BE2C (cell line): ENCODE measurements at regions not wholly inside any gene's neighbourhood (a gene's known extent, or its start where the extent isn't known, plus 50 kb on each side); places are given as distances from the start of the nearest gene placed in this dataset.

Experiments used
- DNase-seq: peaks from one replicate; pipeline ENCODE4 v3.0.0-alpha.2; 2020
- H3K27me3 ChIP-seq: fragments of 250-450 bp; sonication (Bioruptor Pico); 2 replicates; pipeline ENCODE4 v1.5.1; 2020; ENCODE audit warnings: mild to moderate bottlenecking
- H3K36me3 ChIP-seq: fragments of 250-450 bp; sonication (Bioruptor Pico); 2 replicates; pipeline ENCODE4 v1.5.1; 2020; ENCODE audit warnings: mild to moderate bottlenecking
- H3K4me1 ChIP-seq: fragments of 250-450 bp; sonication (Bioruptor Pico); 2 replicates; pipeline ENCODE4 v1.5.1; 2020
- H3K4me3 ChIP-seq: 2 replicates; pipeline ENCODE4 v1.5.1; 2011; ENCODE audit warnings: low read depth, low read length
- H3K9me3 ChIP-seq: fragments of 250-450 bp; sonication (Bioruptor Pico); 2 replicates; pipeline ENCODE4 v1.5.1; 2020
- TF ChIP-seq, protein P1 (sequence below): IDR thresholded peaks from 2 replicates; pipeline ENCODE4 v1.5.1; 2012; ENCODE audit warnings: mild to moderate bottlenecking, low read depth, low read length

DNA sequence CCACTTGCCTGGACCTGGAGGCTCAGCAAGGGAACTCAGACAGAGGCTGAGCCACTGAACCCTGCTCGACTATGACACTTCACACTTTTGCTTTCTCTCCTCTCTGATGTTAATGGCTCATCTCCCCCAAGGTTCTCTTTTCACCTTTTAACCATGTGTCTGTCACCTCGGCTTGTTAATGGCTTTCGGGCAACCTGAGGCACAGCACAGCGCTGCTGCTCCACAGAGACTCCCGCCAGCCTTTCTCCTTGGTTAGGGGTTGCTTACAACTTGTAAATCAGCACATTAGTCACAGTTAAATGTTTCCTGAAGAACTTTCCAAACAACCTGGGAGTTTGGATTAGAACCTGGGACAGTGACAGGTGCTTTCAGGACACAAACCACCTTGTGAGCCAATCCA is 136.2 kb upstream of the TBX20 start:
- Histone ChIP-seq H3K4me1 (no peaks in the 10 kb centered on the region; the same call in 1 of the 2 replicates), H3K36me3 (no peaks in the 10 kb centered on the region), H3K27me3 (no peaks in the 10 kb centered on the region), H3K9me3 (no peaks in the 10 kb centered on the region), H3K4me3 (no peak overlapping the region)
- TF ChIP-seq, protein P1, sequence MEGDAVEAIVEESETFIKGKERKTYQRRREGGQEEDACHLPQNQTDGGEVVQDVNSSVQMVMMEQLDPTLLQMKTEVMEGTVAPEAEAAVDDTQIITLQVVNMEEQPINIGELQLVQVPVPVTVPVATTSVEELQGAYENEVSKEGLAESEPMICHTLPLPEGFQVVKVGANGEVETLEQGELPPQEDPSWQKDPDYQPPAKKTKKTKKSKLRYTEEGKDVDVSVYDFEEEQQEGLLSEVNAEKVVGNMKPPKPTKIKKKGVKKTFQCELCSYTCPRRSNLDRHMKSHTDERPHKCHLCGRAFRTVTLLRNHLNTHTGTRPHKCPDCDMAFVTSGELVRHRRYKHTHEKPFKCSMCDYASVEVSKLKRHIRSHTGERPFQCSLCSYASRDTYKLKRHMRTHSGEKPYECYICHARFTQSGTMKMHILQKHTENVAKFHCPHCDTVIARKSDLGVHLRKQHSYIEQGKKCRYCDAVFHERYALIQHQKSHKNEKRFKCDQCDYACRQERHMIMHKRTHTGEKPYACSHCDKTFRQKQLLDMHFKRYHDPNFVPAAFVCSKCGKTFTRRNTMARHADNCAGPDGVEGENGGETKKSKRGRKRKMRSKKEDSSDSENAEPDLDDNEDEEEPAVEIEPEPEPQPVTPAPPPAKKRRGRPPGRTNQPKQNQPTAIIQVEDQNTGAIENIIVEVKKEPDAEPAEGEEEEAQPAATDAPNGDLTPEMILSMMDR: no peak
- no peak for DNase-seq

DNA sequence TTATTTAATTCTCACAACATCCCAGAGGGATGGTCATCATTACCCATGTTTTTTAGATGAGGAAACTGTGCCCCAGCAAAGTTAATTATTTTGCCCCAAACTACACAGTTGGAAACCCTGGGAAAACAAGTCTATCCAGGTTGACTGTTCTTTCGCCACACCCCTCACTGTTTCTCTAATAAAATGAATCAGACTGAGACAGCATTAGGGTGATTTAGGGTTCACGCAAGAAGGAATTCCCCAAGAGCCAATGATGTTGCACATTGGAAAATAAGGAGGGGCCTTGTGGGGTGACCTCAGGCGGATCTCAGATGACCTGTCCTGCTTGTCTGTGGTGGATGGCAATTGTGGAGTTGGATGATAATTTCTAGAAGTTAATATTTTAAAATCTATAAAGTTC is 135.7 kb upstream of the TBX20 start:
- H3K27me3 ChIP-seq: no peaks in the 10 kb centered on the region

DNA sequence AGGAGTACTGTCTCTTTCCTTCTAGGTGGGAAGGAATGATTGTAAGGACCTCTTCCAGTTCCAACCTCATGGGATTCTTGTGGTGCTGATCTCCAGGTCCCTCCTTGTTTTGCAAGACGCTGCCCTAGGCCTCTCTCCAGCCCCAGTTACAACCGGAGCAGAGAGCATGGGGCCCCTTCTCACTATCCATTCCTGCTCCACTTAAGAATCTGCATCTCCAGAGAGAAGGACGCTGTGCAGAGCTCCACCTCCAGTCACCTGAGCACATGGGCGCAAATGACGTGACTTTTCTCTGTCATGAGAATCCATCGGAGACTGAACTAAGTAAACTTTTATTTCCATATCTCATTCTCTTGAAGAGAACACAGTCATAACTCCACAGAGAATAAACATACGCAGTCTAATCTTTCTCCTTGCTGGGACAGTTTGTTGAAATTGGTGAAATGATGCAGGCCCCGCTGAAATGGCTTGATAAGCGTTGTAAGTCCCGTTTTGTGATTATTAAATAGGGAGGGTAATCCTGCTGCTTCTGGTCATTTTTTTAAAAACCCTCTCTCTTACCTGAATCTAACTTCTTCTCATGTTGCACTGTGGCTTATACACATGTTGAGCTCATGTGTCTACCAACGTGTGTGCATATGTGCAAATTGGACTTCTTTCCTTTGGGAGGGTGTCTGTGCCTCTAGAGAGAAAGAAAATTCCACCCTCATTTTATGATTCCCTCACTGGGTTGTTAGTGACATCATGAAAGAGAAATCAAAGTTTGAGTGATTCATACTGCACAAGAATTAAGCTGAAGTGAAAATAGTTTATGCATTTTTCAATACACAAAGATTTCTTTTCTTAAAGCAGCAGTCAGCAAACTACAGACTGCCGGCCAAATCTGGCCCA is 133.2 kb upstream of the TBX20 start:
- H3K4me3 ChIP-seq: no peak overlapping the region
- H3K9me3 ChIP-seq: no peaks in the 10 kb centered on the region
- no peak for DNase-seq
- no peaks in the 10 kb centered on the region for H3K36me3 ChIP-seq
- no peaks in the 10 kb centered on the region for H3K27me3 ChIP-seq
- no peaks in the 10 kb centered on the region; the same call in 1 of the 2 replicates for H3K4me1 ChIP-seq
- TF ChIP-seq, protein P1: no peak

More for the DNA sequence above, 135.7 kb upstream of the TBX20 start:
- Histone ChIP-seq H3K4me1 (no peaks in the 10 kb centered on the region; the same call in 1 of the 2 replicates), H3K9me3 (no peaks in the 10 kb centered on the region), H3K4me3 (no peak overlapping the region), H3K36me3 (no peaks in the 10 kb centered on the region)
- DNase-seq: no peak
- TF ChIP-seq, protein P1: no peak

DNA sequence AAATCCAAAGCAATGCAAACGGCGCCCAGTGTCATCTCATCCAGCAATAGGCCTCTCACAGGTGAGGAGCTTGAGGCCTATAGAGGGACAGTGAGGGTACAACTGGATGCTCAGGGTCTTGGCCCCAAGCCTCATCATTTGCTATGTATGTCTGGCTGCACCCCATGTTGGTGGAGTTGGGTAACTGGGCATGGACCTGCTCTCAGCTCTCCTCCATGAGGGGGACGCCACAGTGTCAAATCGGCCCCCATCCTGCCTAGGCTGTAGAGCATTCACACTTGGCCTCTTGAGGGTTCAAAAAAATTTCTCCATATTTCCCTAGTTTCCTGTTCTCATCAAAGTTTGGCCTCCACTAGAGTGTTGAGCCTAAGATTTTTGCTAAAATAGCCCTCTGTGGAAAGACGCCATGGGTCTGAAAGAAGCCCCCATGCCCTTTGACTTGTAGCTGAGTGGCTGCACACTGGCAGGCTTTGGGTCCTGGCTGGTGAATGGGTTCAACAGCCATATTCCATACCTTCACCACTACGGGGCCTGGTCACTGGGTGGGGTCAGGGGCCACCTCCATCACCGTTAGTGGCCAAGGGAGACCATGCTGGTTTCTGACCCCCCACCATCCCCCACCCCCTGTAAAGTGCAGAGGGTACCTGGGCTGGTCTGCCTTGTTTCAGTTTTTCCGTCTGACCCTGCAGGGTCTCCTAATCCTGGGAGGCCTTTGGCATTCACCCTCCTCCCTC is 132.3 kb upstream of the TBX20 start:
- no peak overlapping the region for H3K4me3 ChIP-seq
- no peaks in the 10 kb centered on the region for H3K36me3 ChIP-seq
- H3K27me3 ChIP-seq: no peaks in the 10 kb centered on the region
- H3K9me3 ChIP-seq: no peaks in the 10 kb centered on the region
- H3K4me1 ChIP-seq: no peaks in the 10 kb centered on the region
- DNase-seq: no peak
- TF ChIP-seq, protein P1: no peak

DNA sequence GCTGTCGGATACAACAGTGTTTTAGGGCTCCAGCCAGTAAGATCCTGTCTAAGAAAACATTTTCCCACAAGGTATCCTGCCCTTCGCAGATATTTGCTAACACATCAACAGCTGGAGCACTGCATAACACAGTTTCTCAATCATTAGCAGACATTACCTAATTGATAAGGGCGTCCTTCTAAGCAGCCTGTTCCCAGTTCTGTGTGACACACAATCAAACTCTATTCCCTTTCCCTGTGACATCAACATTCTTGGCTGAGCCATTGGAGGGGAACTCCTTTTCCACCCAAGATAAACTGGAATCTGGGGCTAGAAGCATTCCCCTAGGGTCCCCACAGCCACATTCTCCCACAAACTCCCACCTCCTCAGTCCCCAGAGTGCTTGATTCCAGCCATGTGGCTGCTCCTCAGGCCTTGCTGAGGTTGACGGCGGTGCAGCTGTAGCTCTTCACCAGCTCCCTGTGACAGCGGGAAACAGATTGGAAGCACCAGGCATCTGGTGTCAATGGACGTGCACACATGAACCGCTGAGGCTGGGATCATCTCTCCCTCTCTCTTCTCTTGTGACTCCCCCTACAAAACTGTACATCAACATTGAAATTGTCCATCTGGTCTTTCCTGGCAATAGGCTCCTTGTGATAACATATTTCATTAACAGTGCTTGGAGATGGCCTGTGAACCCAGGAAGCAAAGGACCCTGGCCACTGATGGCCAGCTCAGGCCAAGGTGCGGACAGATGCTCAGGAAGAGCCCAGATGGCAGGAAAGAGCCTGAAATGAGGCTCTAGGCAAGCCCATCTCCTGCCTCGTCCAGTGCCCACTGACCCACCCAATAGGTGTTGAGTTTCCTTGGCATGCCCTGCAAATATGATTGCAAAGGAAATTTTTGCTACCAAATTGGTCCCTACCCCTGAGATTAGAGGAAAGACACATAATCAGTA is 131.1 kb upstream of the TBX20 start:
- H3K27me3 ChIP-seq: no peaks in the 10 kb centered on the region
- DNase-seq: no peak
- H3K4me3 ChIP-seq: no peak overlapping the region
- TF ChIP-seq, protein P1: no peak
- H3K36me3 ChIP-seq: no peaks in the 10 kb centered on the region
- H3K9me3 ChIP-seq: no peaks in the 10 kb centered on the region
- H3K4me1 ChIP-seq: no peaks in the 10 kb centered on the region
